WTC11 (cell line): ENCODE measurements at regions not wholly inside any gene's neighbourhood (a gene's known extent, or its start where the extent isn't known, plus 50 kb on each side); places are given as distances from the start of the nearest gene placed in this dataset.
"Not testable (repeated sequence)": the region's sequence is repeated elsewhere in the genome, so short reads cannot be mapped to it uniquely, and the experiment has no call there.

Experiments used
- ATAC-seq: fragments of 200-7000 bp; cut with Tn5 transposase; 2 replicates; pipeline ENCODE4 v1.10.0; 2021; ENCODE audit warnings: mild to moderate bottlenecking, moderate library complexity
- CTCF ChIA-PET: fragments of 300-600 bp; sonication (Branson Sonifier 250); formaldehyde crosslinking; loops from one replicate; lab custom pipeline; 2021; ENCODE audit warnings: antibody characterized with exemption; lab: Charles Lee
- POLR2A ChIA-PET: fragments of 350-600 bp; sonication (Branson Sonifier 250); formaldehyde crosslinking; loops from one replicate; lab custom pipeline; 2021; ENCODE audit warnings: antibody characterized with exemption; lab: Charles Lee
- DNase-seq: peaks from one replicate; pipeline ENCODE4 v3.0.0; 2021; ENCODE audit warnings: low spot score
- H3K27ac Mint-ChIP-seq: 2 replicates; pipeline ENCODE4 v1.8.0; 2021; ENCODE audit warnings: mixed read lengths
- H3K27me3 Mint-ChIP-seq: 2 replicates; pipeline ENCODE4 v1.8.0; 2021; ENCODE audit warnings: low read depth, mild to moderate bottlenecking, moderate library complexity, mixed read lengths
- H3K36me3 Mint-ChIP-seq: 2 replicates; pipeline ENCODE4 v1.8.0; 2021; ENCODE audit warnings: mixed read lengths
- H3K4me1 Mint-ChIP-seq: 2 replicates; pipeline ENCODE4 v1.8.0; 2022; ENCODE audit warnings: mixed read lengths
- H3K4me3 Mint-ChIP-seq: 2 replicates; pipeline ENCODE4 v1.8.0; 2021; ENCODE audit warnings: mild to moderate bottlenecking, moderate library complexity, mixed read lengths
- H3K9me3 Mint-ChIP-seq: 2 replicates; pipeline ENCODE4 v1.8.0; 2021; ENCODE audit warnings: mixed read lengths

GRCh38 chr2:111546578-111546977 is 337.4 kb downstream of the ANAPC1 start:
- H3K27ac Mint-ChIP-seq, H3K36me3 Mint-ChIP-seq, POLR2A ChIA-PET, H3K9me3 Mint-ChIP-seq, H3K27me3 Mint-ChIP-seq, CTCF ChIA-PET, DNase-seq, H3K4me1 Mint-ChIP-seq, ATAC-seq, H3K4me3 Mint-ChIP-seq: not testable (repeated sequence)

- CTCF ChIA-PET, H3K4me1 Mint-ChIP-seq, H3K36me3 Mint-ChIP-seq, H3K4me3 Mint-ChIP-seq, DNase-seq, H3K27ac Mint-ChIP-seq, H3K9me3 Mint-ChIP-seq, ATAC-seq, H3K27me3 Mint-ChIP-seq, POLR2A ChIA-PET: not testable (repeated sequence)
Measured at GRCh38 chr2:111549174-111549573, 334.8 kb downstream of the ANAPC1 start.

GRCh38 chr2:111551428-111551827 is 332.6 kb downstream of the ANAPC1 start:
- H3K4me3 Mint-ChIP-seq, H3K27me3 Mint-ChIP-seq, H3K27ac Mint-ChIP-seq, H3K4me1 Mint-ChIP-seq, POLR2A ChIA-PET, H3K9me3 Mint-ChIP-seq, H3K36me3 Mint-ChIP-seq, CTCF ChIA-PET, DNase-seq: not testable (repeated sequence)
- peak; percentile 82 for ATAC-seq

GRCh38 chr2:111552625-111553024 is 331.4 kb downstream of the ANAPC1 start:
- CTCF ChIA-PET, POLR2A ChIA-PET: not testable (repeated sequence)

GRCh38 chr2:111559301-111559700 is 324.7 kb downstream of the ANAPC1 start:
- H3K27me3 Mint-ChIP-seq, H3K4me3 Mint-ChIP-seq, CTCF ChIA-PET, ATAC-seq, H3K4me1 Mint-ChIP-seq, DNase-seq, POLR2A ChIA-PET, H3K36me3 Mint-ChIP-seq, H3K27ac Mint-ChIP-seq: not testable (repeated sequence)
- H3K9me3 Mint-ChIP-seq: peaks cover 12% of the 10 kb centered on the region

More at GRCh38 chr2:111552625-111553024, 331.4 kb downstream of the ANAPC1 start:
- not testable (repeated sequence) for H3K27ac Mint-ChIP-seq, H3K27me3 Mint-ChIP-seq, H3K9me3 Mint-ChIP-seq, DNase-seq, H3K4me1 Mint-ChIP-seq, H3K4me3 Mint-ChIP-seq, H3K36me3 Mint-ChIP-seq
- ATAC-seq: peak; percentile 69

GRCh38 chr2:111559814-111560213 is 324.2 kb downstream of the ANAPC1 start:
- H3K4me3 Mint-ChIP-seq, H3K4me1 Mint-ChIP-seq, CTCF ChIA-PET, DNase-seq, H3K27me3 Mint-ChIP-seq, POLR2A ChIA-PET, H3K27ac Mint-ChIP-seq, H3K36me3 Mint-ChIP-seq, ATAC-seq: not testable (repeated sequence)
- H3K9me3 Mint-ChIP-seq: peaks cover 12% of the 10 kb centered on the region

GRCh38 chr2:111566068-111566467 is 317.9 kb downstream of the ANAPC1 start:
- ATAC-seq, H3K9me3 Mint-ChIP-seq, CTCF ChIA-PET, POLR2A ChIA-PET, H3K36me3 Mint-ChIP-seq, DNase-seq, H3K4me1 Mint-ChIP-seq, H3K27me3 Mint-ChIP-seq, H3K27ac Mint-ChIP-seq, H3K4me3 Mint-ChIP-seq: not testable (repeated sequence)

- H3K27ac Mint-ChIP-seq, H3K4me1 Mint-ChIP-seq, H3K9me3 Mint-ChIP-seq, POLR2A ChIA-PET, DNase-seq, H3K27me3 Mint-ChIP-seq, H3K4me3 Mint-ChIP-seq, ATAC-seq, H3K36me3 Mint-ChIP-seq, CTCF ChIA-PET: not testable (repeated sequence)
Measured at GRCh38 chr2:111567233-111567632, 316.8 kb downstream of the ANAPC1 start.

GRCh38 chr2:111569356-111570199 is 314.4 kb downstream of the ANAPC1 start:
- DNase-seq, CTCF ChIA-PET, H3K4me1 Mint-ChIP-seq, H3K27ac Mint-ChIP-seq, H3K36me3 Mint-ChIP-seq, ATAC-seq, POLR2A ChIA-PET, H3K27me3 Mint-ChIP-seq, H3K4me3 Mint-ChIP-seq, H3K9me3 Mint-ChIP-seq: not testable (repeated sequence)

- H3K36me3 Mint-ChIP-seq, POLR2A ChIA-PET, DNase-seq, ATAC-seq, H3K9me3 Mint-ChIP-seq, H3K4me1 Mint-ChIP-seq, CTCF ChIA-PET, H3K27ac Mint-ChIP-seq, H3K27me3 Mint-ChIP-seq, H3K4me3 Mint-ChIP-seq: not testable (repeated sequence)
Measured at GRCh38 chr2:111570300-111571114, 313.5 kb downstream of the ANAPC1 start.

- ATAC-seq, H3K4me1 Mint-ChIP-seq, H3K9me3 Mint-ChIP-seq, H3K36me3 Mint-ChIP-seq, DNase-seq, H3K27me3 Mint-ChIP-seq, POLR2A ChIA-PET, H3K27ac Mint-ChIP-seq, CTCF ChIA-PET, H3K4me3 Mint-ChIP-seq: not testable (repeated sequence)
Measured at GRCh38 chr2:111574803-111575202, 309.2 kb downstream of the ANAPC1 start.

GRCh38 chr2:111577154-111577885 is 306.7 kb downstream of the ANAPC1 start:
- CTCF ChIA-PET, H3K4me3 Mint-ChIP-seq, H3K4me1 Mint-ChIP-seq, H3K9me3 Mint-ChIP-seq, H3K36me3 Mint-ChIP-seq, H3K27ac Mint-ChIP-seq, POLR2A ChIA-PET, H3K27me3 Mint-ChIP-seq: not testable (repeated sequence)
- peak; percentile 14 for DNase-seq
- peak; percentile 85 for ATAC-seq
